Neural cell (in vitro differentiated cells): ENCODE measurements at regions not wholly inside any gene's neighbourhood (a gene's known extent, or its start where the extent isn't known, plus 50 kb on each side); places are given as distances from the start of the nearest gene placed in this dataset.

Source experiments
- H2AFZ ChIP-seq: fragments of 200-600, 300-800 bp; sonication (generic), shearing (Covaris generic); 2 replicates; pipeline ENCODE4 v1.6.0; 2014; ENCODE audit warnings: low read depth, mild to moderate bottlenecking, antibody characterized with exemption, low read length, moderate library complexity
- H3F3A ChIP-seq: fragments of 200-600 bp; shearing (Covaris generic); 2 replicates; pipeline ENCODE4 v1.6.1; 2016; ENCODE audit warnings: mild to moderate bottlenecking, moderate library complexity, mixed read lengths, antibody characterized with exemption, low read length; ENCODE audit not compliant: insufficient read depth, poor library complexity, severe bottlenecking
- H3K27ac ChIP-seq: fragments of 200-600, 300-800 bp; sonication (generic), shearing (Covaris generic); 2 replicates; pipeline ENCODE4 v1.5.1; 2014; ENCODE audit warnings: mild to moderate bottlenecking, low read length, moderate library complexity
- H3K27me3 ChIP-seq: fragments of 300-800, 200-600 bp; sonication (generic), shearing (Covaris generic); 2 replicates; pipeline ENCODE4 v1.6.0; 2014; ENCODE audit warnings: mild to moderate bottlenecking, low read depth, low read length, moderate library complexity; ENCODE audit not compliant: insufficient read depth
- H3K36me3 ChIP-seq: fragments of 300-800, 200-600 bp; sonication (generic), shearing (Covaris generic); 2 replicates; pipeline ENCODE4 v1.5.1; 2014; ENCODE audit warnings: mild to moderate bottlenecking, antibody characterized with exemption, low read length, moderate library complexity; ENCODE audit not compliant: insufficient read depth
- H3K4me2 ChIP-seq: fragments of 300-800, 200-600 bp; sonication (generic), shearing (Covaris generic); 2 replicates; pipeline ENCODE4 v1.6.0; 2014; ENCODE audit warnings: mild to moderate bottlenecking, low read length
- H3K4me3 ChIP-seq: fragments of 300-800, 200-600 bp; sonication (generic), shearing (Covaris generic); 2 replicates; pipeline ENCODE4 v1.5.1; 2014; ENCODE audit warnings: mild to moderate bottlenecking, low read length, moderate library complexity
- H3K79me2 ChIP-seq: fragments of 200-600 bp; shearing (Covaris generic); replicated peaks from 2 replicates; pipeline ENCODE4 v1.6.0; 2014; ENCODE audit warnings: mild to moderate bottlenecking, low read length, moderate library complexity; ENCODE audit not compliant: insufficient read depth
- H3K9ac ChIP-seq: fragments of 300-800, 200-600 bp; sonication (generic), shearing (Covaris generic); 2 replicates; pipeline ENCODE4 v1.6.1; 2016; ENCODE audit warnings: mild to moderate bottlenecking, low read length, mixed read lengths
- H3K9me2 ChIP-seq: fragments of 200-600 bp; shearing (Covaris generic); 2 replicates; pipeline ENCODE4 v1.6.1; 2016; ENCODE audit warnings: mild to moderate bottlenecking, low read length, mixed read lengths; ENCODE audit not compliant: insufficient read depth
- H3K9me3 ChIP-seq: fragments of 200-600, 300-800 bp; sonication (generic), shearing (Covaris generic); 2 replicates; pipeline ENCODE4 v1.6.1; 2016; ENCODE audit warnings: mild to moderate bottlenecking, mixed run types, low read length, moderate library complexity, mixed read lengths
- H4K20me1 ChIP-seq: fragments of 200-600 bp; shearing (Covaris generic); 2 replicates; pipeline ENCODE4 v1.6.1; 2016; ENCODE audit warnings: mild to moderate bottlenecking, mixed run types; ENCODE audit not compliant: insufficient read depth
- CTCF ChIP-seq: fragments of 450-650 bp; IDR thresholded peaks from 2 replicates; pipeline ENCODE4 v1.5.1; 2014; ENCODE audit warnings: antibody characterized with exemption, mild to moderate bottlenecking, moderate library complexity; ENCODE audit not compliant: poor library complexity, severe bottlenecking
- EP300 ChIP-seq: fragments of 450-650 bp; conservative IDR thresholded peaks from 2 replicates; pipeline ENCODE4 v1.6.1; 2014; ENCODE audit warnings: antibody characterized with exemption, mild to moderate bottlenecking, moderate library complexity; ENCODE audit not compliant: poor library complexity, severe bottlenecking
- EZH2 ChIP-seq: fragments of 200-600, 300-800 bp; shearing (Covaris generic), sonication (generic); IDR thresholded peaks from 2 replicates; pipeline ENCODE4 v1.6.1; 2014; ENCODE audit warnings: antibody characterized with exemption, low read length, borderline replicate concordance, mild to moderate bottlenecking; ENCODE audit not compliant: insufficient read depth, poor library complexity, severe bottlenecking
- MXI1 ChIP-seq: fragments of 450-650 bp; conservative IDR thresholded peaks from 2 replicates; pipeline ENCODE4 v1.6.1; 2014; ENCODE audit warnings: antibody characterized with exemption, mild to moderate bottlenecking; ENCODE audit not compliant: poor library complexity, severe bottlenecking
- POLR2AphosphoS5 ChIP-seq: IDR thresholded peaks from 2 replicates; pipeline ENCODE4 v1.6.1; 2012
- RAD21 ChIP-seq: fragments of 450-650 bp; conservative IDR thresholded peaks from 2 replicates; pipeline ENCODE4 v1.6.1; 2014; ENCODE audit warnings: antibody characterized with exemption, mild to moderate bottlenecking, moderate library complexity
- REST ChIP-seq: IDR thresholded peaks from 2 replicates; pipeline ENCODE4 v1.6.1; 2012; ENCODE audit warnings: borderline replicate concordance
- SMC3 ChIP-seq: fragments of 450-650 bp; conservative IDR thresholded peaks from 2 replicates; pipeline ENCODE4 v1.6.1; 2014; ENCODE audit warnings: antibody characterized with exemption, mild to moderate bottlenecking, moderate library complexity; ENCODE audit not compliant: poor library complexity
- TAF1 ChIP-seq: IDR thresholded peaks from 2 replicates; pipeline ENCODE4 v1.6.1; 2012; ENCODE audit warnings: low read depth

- no peak overlapping the region for H3K27ac ChIP-seq
- no peak overlapping the region for H2AFZ ChIP-seq
- H3K79me2 ChIP-seq: no peaks in the 10 kb centered on the region
- no peaks in the 10 kb centered on the region for H3F3A ChIP-seq
- no peak overlapping the region for H3K4me3 ChIP-seq
- H3K9me3 ChIP-seq: no peaks in the 10 kb centered on the region
- no peaks in the 10 kb centered on the region for H4K20me1 ChIP-seq
- no peak overlapping the region for H3K9ac ChIP-seq
- no peaks in the 10 kb centered on the region for H3K9me2 ChIP-seq
- no peaks in the 10 kb centered on the region for H3K36me3 ChIP-seq
- no peak for TF ChIP-seq CTCF
- TF ChIP-seq EP300: no peak
- no peak for TF ChIP-seq REST
- TF ChIP-seq RAD21: no peak
- TF ChIP-seq SMC3: no peak
- no peak for TF ChIP-seq TAF1
- TF ChIP-seq MXI1: no peak
- no peak for TF ChIP-seq EZH2
- TF ChIP-seq POLR2AphosphoS5: no peak
- no peak overlapping the region for H3K4me2 ChIP-seq
- H3K27me3 ChIP-seq: no peaks in the 10 kb centered on the region
These were observed 235.0 kb upstream of the IGFBP3 start for GRCh38 chr7:46156086-46156485.

GRCh38 chr7:46155367-46155766 is 234.3 kb upstream of the IGFBP3 start:
- H3K9ac ChIP-seq: no peak overlapping the region
- no peaks in the 10 kb centered on the region for H3F3A ChIP-seq
- no peak overlapping the region for H3K4me2 ChIP-seq
- no peaks in the 10 kb centered on the region for H4K20me1 ChIP-seq
- H3K9me3 ChIP-seq: no peaks in the 10 kb centered on the region
- TF ChIP-seq EZH2: no peak
- no peak for TF ChIP-seq POLR2AphosphoS5
- no peak for TF ChIP-seq REST
- TF ChIP-seq SMC3: no peak
- no peak for TF ChIP-seq TAF1
- TF ChIP-seq RAD21: no peak
- no peak for TF ChIP-seq CTCF
- H3K4me3 ChIP-seq: no peak overlapping the region
- H3K79me2 ChIP-seq: no peaks in the 10 kb centered on the region
- H3K9me2 ChIP-seq: no peaks in the 10 kb centered on the region
- no peaks in the 10 kb centered on the region for H3K27me3 ChIP-seq
- no peaks in the 10 kb centered on the region for H3K36me3 ChIP-seq
- H2AFZ ChIP-seq: no peak overlapping the region
- no peak overlapping the region for H3K27ac ChIP-seq
